AG04449 (cell line): ENCODE measurements at regions not wholly inside any gene's neighbourhood (a gene's known extent, or its start where the extent isn't known, plus 50 kb on each side); places are given as distances from the start of the nearest gene placed in this dataset.

Experiments used
- CTCF ChIA-PET: fragments of 350-600 bp; formaldehyde crosslinking; extraction: SDS; loops from one replicate; lab custom pipeline; 2021; ENCODE audit warnings: antibody characterized with exemption; lab: Yijun Ruan, JAX
- POLR2A ChIA-PET: fragments of 400-600, 350-600 bp; formaldehyde crosslinking; extraction: SDS; loops from one replicate; lab custom pipeline; 2020; ENCODE audit warnings: antibody characterized with exemption, inconsistent platforms; lab: Yijun Ruan, JAX
- DNase-seq: peaks from one replicate; pipeline ENCODE4 v3.0.0-alpha.2; 2010; ENCODE audit warnings: low read depth, low spot score
- H3K4me3 ChIP-seq: 2 replicates; pipeline ENCODE4 v1.5.1; 2011; ENCODE audit warnings: low read depth, mild to moderate bottlenecking, control low read depth, low read length
- TF ChIP-seq, protein P1 (sequence below): IDR thresholded peaks from one replicate; pipeline ENCODE4 v1.5.1; 2011; ENCODE audit warnings: mild to moderate bottlenecking, moderate library complexity, low read length, control low read depth, inconsistent platforms; ENCODE audit not compliant: insufficient read depth; ENCODE audit errors: missing control alignments

DNA sequence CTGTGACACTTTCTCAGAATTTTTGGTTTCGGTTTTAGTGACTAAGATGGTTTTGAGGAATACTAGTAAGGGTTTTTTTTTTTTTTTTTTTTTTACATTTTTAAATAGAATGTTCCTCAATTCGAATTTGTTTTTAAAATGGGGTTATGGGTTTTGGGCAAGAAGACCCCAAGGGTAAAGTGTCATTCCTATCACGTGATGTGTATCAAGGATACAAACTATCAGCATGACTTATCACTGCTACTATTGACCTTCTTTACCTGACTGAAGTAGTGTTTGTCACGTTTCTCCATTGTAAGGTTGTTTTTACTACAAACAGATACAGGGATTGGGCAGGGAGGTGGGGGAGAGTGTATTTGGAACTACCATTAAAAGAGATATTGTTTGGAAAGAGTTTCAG, 781.1 kb upstream of the ADGRL4 start:
- no peak for DNase-seq
- CTCF ChIA-PET = no interaction called here
- no peak overlapping the region for H3K4me3 ChIP-seq
- POLR2A ChIA-PET = no interaction called here
- TF ChIP-seq, protein P1, sequence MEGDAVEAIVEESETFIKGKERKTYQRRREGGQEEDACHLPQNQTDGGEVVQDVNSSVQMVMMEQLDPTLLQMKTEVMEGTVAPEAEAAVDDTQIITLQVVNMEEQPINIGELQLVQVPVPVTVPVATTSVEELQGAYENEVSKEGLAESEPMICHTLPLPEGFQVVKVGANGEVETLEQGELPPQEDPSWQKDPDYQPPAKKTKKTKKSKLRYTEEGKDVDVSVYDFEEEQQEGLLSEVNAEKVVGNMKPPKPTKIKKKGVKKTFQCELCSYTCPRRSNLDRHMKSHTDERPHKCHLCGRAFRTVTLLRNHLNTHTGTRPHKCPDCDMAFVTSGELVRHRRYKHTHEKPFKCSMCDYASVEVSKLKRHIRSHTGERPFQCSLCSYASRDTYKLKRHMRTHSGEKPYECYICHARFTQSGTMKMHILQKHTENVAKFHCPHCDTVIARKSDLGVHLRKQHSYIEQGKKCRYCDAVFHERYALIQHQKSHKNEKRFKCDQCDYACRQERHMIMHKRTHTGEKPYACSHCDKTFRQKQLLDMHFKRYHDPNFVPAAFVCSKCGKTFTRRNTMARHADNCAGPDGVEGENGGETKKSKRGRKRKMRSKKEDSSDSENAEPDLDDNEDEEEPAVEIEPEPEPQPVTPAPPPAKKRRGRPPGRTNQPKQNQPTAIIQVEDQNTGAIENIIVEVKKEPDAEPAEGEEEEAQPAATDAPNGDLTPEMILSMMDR = no peak

DNA sequence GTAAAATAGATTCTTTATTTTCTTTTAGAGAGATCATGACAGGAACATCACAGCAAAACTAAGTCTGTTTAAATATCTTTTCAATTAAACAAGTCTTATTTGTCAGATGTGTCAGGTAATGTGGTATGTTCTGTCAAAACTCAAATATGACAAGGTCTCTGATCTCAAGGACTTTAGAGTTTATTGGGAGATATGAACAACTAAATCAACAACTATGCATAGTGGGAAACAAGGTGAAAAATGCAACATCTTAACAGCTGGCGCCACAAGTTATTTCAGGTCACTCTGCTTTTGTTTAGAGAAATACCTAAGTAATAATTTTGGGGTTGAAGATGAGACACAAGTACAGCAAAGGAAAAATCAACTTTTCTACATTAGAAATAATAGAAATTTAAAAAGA, 779.4 kb upstream of the ADGRL4 start:
- H3K4me3 ChIP-seq = no peak overlapping the region
- DNase-seq = no peak
- TF ChIP-seq, protein P1 = no peak
- POLR2A ChIA-PET = no interaction called here
- CTCF ChIA-PET = no interaction called here

DNA sequence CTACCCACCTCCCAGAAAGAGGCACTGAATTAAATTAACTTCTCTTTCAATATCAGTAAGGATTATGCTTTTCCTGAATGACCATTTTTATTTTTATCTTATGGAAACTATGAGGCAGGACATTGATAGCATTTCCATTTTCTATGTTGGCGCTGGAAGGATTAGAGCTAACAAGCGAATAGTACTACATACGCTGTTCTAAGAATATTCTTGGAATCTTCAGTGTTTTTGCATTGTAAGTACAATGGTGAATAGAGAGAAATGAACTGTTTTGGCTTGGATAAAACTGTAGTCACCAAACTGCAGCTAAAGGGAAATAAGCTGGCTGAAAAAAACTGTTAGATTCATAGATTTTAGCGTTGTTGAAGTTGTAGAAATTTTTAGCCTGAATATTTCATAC, 779.0 kb upstream of the ADGRL4 start:
- H3K4me3 ChIP-seq = no peak overlapping the region
- no peak for DNase-seq
- TF ChIP-seq, protein P1 = no peak
- ChIA-PET POLR2A (no interaction called here), CTCF (no interaction called here)

DNA sequence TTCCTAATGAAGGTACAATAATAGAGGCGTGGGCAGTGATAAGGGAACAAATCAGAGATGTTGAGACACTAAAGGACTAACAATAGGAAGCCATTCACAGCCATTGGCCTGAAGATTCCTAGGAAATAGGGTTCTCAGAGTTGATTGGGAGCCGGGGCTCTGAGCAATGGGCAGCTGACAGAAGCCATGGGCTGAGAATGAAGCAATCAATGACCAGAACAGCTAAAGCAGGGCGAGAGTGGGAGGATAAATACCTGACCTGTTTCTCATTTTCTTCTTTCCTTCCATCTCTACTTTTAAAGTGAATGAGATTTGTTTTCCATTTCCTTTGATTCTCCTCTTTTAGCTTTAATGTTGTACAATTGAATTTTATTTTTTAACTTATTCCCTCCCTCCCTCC, 774.7 kb upstream of the ADGRL4 start:
- POLR2A ChIA-PET = no interaction called here
- CTCF ChIA-PET = no interaction called here
- TF ChIP-seq, protein P1 = no peak
- no peak overlapping the region for H3K4me3 ChIP-seq
- DNase-seq = no peak

DNA sequence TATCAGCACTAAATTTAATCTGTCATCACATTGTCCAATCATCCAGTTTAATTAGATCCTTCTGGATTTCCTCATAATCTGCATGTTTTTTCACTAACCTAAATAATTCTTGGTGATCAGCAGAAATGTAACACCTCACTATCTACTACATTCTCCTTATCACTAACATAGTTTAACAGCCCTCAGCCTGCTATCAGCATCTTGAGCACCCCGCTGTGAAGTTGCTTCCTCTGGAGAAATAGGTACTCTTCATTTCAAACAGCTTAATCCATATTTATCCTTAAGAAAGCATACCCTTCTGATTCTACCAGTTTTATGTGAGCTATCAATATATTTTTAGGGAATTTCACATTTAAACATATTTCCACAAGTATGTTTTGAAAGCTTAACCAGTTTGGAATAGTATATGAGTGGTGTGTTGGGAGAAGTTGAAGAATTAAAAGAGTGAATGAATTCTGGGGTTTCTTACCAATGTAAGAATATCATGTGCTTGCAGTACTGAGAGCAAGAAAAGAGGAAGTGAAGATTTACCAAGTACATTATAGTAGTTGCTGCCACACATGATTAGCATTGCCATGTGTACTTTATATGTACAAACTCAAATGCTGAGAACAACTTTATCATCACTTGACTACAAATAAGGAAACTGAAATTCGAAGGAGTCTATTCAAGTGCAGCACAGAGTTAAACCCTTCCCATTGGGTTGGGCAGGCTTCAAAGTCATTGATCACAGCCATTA, 771.1 kb upstream of the ADGRL4 start:
- DNase-seq = no peak
- ChIA-PET POLR2A (no interaction called here), CTCF (no interaction called here)
- no peak overlapping the region for H3K4me3 ChIP-seq
- TF ChIP-seq, protein P1 = no peak

DNA sequence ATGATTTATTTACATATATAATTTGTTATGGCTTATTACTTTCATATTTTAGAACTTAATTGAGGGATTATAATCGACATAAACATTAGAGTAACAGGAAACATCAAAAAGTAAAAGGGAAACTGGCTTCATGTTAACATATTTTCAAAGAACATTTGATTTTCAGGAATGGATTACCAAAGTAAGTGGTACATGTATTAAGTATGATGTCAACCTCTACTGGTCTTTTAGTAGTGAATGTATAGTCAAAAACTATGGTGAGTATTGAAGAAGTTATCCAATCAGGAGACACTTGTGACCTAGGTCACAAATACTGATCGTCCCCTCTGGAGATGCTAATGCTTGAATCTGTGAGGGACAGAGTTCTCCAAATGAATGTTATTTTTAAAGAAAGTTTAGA, 768.9 kb upstream of the ADGRL4 start:
- TF ChIP-seq, protein P1 = no peak
- no peak overlapping the region for H3K4me3 ChIP-seq
- no peak for DNase-seq
- ChIA-PET CTCF (no interaction called here), POLR2A (no interaction called here)
